GM10248 (cell line): ENCODE measurements at regions not wholly inside any gene's neighbourhood (a gene's known extent, or its start where the extent isn't known, plus 50 kb on each side); places are given as distances from the start of the nearest gene placed in this dataset.

Experiments
- CTCF ChIA-PET: fragments of 300-600 bp; sonication (Branson Sonifier 250); formaldehyde crosslinking; extraction: SDS; loops from one replicate; lab custom pipeline; 2021; ENCODE audit warnings: antibody characterized with exemption; lab: Yijun Ruan, JAX
- POLR2A ChIA-PET: fragments of 350-650 bp; sonication (Branson Sonifier 250); formaldehyde crosslinking; extraction: SDS; loops from one replicate; lab custom pipeline; 2020; ENCODE audit warnings: antibody characterized with exemption; lab: Yijun Ruan, JAX
- DNase-seq: peaks from one replicate; pipeline ENCODE4 v3.0.0; 2012; ENCODE audit errors: extremely low spot score
- TF ChIP-seq, protein P1 (sequence below): IDR thresholded peaks from 2 replicates; pipeline ENCODE4 v1.5.1; 2012; ENCODE audit warnings: mild to moderate bottlenecking, low read depth; ENCODE audit errors: extremely low read depth, missing control alignments, control extremely low read depth

DNA sequence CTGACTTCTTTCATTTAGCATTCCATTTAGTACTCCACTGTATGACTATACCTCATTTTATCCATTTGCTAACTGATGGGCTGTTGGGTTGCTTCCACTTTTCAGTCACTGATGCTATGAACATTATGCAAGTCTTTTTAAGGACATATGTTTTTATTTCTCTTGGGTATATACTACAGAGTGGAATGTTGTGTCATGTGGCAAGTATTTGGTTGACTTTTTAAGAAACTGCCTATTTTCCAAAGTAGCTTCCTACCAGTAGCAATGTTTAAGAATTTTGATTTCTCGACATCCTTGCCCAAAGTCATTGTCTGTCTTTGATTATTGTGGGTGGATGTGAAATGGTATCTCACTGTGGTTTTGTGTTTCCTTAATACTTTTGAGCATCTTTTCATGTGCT is 110.1 kb upstream of the TPM1 start:
- ChIA-PET CTCF (interaction anchor here (1.0 kb wide), 1 partner anchor 79 kb away, joined by 3 read pairs; no protein-coding TSS in a partner anchor), POLR2A (no interaction called here)
- no peak for DNase-seq
- TF ChIP-seq, protein P1, sequence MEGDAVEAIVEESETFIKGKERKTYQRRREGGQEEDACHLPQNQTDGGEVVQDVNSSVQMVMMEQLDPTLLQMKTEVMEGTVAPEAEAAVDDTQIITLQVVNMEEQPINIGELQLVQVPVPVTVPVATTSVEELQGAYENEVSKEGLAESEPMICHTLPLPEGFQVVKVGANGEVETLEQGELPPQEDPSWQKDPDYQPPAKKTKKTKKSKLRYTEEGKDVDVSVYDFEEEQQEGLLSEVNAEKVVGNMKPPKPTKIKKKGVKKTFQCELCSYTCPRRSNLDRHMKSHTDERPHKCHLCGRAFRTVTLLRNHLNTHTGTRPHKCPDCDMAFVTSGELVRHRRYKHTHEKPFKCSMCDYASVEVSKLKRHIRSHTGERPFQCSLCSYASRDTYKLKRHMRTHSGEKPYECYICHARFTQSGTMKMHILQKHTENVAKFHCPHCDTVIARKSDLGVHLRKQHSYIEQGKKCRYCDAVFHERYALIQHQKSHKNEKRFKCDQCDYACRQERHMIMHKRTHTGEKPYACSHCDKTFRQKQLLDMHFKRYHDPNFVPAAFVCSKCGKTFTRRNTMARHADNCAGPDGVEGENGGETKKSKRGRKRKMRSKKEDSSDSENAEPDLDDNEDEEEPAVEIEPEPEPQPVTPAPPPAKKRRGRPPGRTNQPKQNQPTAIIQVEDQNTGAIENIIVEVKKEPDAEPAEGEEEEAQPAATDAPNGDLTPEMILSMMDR: no peak

DNA sequence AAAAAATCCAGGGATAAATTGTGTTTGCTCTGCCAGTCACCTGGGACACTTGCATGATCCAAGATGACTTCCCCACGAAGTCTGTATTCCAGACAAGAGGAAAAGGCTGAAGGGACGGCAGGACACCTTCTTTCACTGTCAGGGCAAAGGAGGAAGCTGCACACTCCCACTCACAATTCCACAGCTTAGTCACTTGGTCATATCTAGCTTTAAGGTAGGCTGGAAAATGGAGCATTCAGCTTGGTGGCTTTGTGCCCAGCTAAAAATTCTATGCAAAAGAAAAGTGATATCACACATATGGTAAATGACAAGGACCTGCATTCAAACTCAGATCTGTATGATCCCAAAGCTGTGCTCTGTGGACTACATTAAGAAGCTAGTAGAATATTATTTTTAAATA is 109.2 kb upstream of the TPM1 start:
- DNase-seq: no peak
- POLR2A ChIA-PET: no interaction called here
- TF ChIP-seq, protein P1: no peak
- CTCF ChIA-PET: no interaction called here

DNA sequence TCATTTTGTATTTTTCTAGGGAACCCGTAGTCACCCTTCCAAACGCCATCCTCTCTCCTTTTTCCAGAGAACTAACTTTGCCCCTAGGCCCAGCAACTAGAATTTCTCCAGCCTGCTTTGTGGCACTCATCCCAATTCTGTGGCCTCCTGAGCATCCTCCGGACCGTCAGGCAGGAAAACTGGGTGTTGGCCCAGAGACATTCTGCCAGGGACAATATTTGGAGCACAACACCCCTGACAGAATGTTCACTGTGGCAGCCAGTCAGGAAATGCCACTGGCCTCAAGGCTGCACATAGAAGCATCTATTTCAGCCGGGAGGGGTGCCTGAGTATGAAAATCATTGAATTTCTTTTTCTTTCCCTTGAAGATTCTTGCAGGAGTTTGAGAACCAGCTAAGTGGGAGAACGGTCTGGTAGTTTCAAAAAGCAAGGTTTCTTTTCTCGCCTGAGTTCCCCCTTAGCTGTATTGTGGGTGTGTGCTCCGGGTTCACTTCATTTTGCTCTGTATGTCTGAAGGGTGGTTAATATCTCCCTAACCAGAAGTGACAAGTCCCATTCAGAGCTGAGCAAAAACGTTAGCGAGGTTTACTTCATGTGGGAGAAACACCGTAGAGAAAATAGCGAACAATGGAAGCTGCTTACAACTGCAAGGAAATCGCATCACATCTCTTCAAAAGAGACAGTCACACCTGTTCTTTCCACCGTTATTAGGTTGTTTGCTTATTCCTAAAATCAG is 108.1 kb upstream of the TPM1 start:
- CTCF ChIA-PET: no interaction called here
- DNase-seq: no peak
- TF ChIP-seq, protein P1: no peak
- POLR2A ChIA-PET: no interaction called here

DNA sequence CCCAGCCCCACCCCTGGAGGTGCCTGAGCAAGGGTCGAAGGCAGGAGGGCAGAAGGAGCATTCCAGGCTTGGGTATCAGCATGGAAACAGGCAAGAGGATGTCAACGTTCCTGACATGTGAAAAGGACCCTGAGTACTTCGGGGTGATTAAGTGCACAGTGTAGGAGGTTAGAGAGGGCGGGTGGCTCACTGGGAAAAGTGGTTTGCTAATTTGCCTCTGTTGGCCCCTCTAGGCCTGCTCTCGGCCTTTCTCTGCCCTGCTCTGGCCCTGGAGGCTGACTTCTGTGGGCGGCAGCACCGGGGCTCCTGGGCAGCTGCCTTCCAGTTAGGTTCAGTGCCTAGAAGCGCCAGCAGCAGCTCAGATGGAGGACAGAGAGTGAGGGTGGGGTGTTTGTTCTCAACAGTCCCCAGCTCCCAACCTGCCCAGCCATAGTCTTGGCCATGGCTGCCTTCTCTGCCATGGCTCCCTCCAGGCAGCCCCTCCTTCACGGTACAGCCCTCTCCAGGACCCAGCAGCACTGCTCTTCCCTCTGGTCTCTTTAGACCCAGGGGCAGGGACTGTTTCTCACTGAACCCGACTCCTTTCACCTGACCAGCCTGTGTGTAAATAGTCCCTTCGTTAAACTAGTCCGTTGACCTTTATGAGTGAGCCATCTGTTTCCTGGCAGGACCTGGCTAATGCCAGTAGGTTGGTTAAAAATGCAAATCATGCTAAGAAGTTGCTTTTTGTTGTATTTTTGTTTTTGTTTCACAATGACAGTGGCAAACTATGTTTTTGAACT is 107.1 kb upstream of the TPM1 start:
- ChIA-PET POLR2A (no interaction called here), CTCF (no interaction called here)
- TF ChIP-seq, protein P1: no peak
- no peak for DNase-seq

DNA sequence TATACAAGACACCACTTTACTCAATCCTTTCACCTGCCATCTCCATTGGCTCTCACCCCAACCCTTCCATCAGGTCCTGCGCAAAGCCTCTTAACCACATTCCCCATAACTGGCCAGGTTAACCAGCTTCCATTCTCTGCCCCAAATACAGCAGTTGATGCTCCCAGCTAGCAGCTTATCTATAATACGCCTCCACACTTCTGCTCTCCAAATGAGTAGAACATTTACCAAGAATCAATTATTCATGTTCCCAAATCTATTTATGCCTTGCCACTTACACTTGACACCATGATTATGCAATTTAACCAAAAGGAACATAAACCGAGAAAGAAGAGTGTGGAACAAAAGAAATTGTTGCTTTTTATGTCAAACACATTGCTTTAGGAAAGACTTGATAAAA is 103.7 kb upstream of the TPM1 start:
- ChIA-PET POLR2A (no interaction called here), CTCF (no interaction called here)
- no peak for DNase-seq
- TF ChIP-seq, protein P1: no peak

DNA sequence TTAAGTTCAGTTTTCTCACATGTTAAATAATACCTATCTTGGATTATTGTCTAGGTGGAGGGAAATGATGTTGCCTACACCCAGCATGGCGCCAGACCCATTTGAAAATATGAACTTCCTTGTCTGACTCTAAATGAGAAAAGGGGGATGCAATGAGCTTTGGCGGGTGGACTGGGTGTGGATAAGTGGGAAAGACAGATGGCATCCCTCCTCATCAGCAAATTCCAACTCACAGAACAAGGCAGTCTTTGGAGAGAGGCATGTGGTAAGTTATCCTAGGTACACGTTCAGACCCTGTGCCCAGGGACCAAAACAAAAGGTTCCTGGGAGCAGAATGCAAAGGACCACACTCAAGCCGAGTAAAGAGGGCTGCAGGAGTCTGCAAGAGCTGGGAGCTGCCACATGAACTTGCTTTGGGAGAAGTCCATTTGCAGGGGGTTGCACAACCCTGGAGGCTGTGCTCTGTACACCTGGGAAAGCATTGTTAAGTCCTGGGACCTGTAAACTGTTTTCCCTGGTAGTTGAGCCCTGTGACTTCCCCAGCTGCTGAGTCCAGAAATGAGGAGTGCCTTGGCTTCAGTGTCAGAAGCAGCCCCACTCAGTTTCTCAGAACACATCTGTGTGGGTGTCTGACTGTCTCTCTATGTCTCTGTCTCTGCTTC is 102.3 kb upstream of the TPM1 start:
- DNase-seq: no peak
- POLR2A ChIA-PET: no interaction called here
- CTCF ChIA-PET: interaction anchor here (1.3 kb wide), 1 partner anchor 38 kb away, joined by 3 read pairs; no protein-coding TSS in a partner anchor
- TF ChIP-seq, protein P1: no peak
